H9 (cell line): ENCODE measurements at regions not wholly inside any gene's neighbourhood (a gene's known extent, or its start where the extent isn't known, plus 50 kb on each side); places are given as distances from the start of the nearest gene placed in this dataset.
A peak's percentile ranks its signal among the peaks of the same experiment; 100 is the strongest.

Experiments used
- DNase-seq: peaks from one replicate; pipeline ENCODE4 v3.0.0-alpha.2; 2017
- H2AFZ ChIP-seq: one replicate; pipeline ENCODE4 v1.6.1; 2013; ENCODE audit warnings: mild to moderate bottlenecking, low read length, control low read depth, moderate library complexity
- H2AK5ac ChIP-seq: 2 replicates; pipeline ENCODE4 v1.6.1; 2013; ENCODE audit warnings: low read length, control low read depth, mixed read lengths; ENCODE audit not compliant: insufficient read length
- H2BK120ac ChIP-seq: one replicate; pipeline ENCODE4 v1.6.1; 2013; ENCODE audit warnings: low read depth, mild to moderate bottlenecking, low read length, control low read depth, inconsistent platforms; ENCODE audit not compliant: poor library complexity, severe bottlenecking
- H2BK12ac ChIP-seq: 2 replicates; pipeline ENCODE4 v1.6.1; 2013; ENCODE audit warnings: low read length, control low read depth, mixed read lengths, low read depth; ENCODE audit not compliant: insufficient read length
- H2BK15ac ChIP-seq: 2 replicates; pipeline ENCODE4 v1.6.1; 2013; ENCODE audit warnings: low read depth, low read length, control low read depth
- H2BK20ac ChIP-seq: one replicate; pipeline ENCODE4 v1.6.1; 2013; ENCODE audit warnings: low read depth, mild to moderate bottlenecking, low read length, control low read depth, inconsistent platforms; ENCODE audit not compliant: poor library complexity, severe bottlenecking
- H2BK5ac ChIP-seq: 2 replicates; pipeline ENCODE4 v1.6.1; 2013; ENCODE audit warnings: low read length, control low read depth, mixed read lengths; ENCODE audit not compliant: insufficient read length
- H3K14ac ChIP-seq: 2 replicates; pipeline ENCODE4 v1.6.1; 2013; ENCODE audit warnings: low read length, control low read depth; ENCODE audit not compliant: insufficient read depth
- H3K18ac ChIP-seq: 2 replicates; pipeline ENCODE4 v1.6.1; 2013; ENCODE audit warnings: low read depth, mild to moderate bottlenecking, mixed read lengths, low read length, control low read depth; ENCODE audit not compliant: insufficient read length
- H3K23ac ChIP-seq: 2 replicates; pipeline ENCODE4 v1.6.1; 2013; ENCODE audit warnings: low read length, control low read depth, mixed read lengths, low read depth; ENCODE audit not compliant: insufficient read length
- H3K23me2 ChIP-seq: 2 replicates; pipeline ENCODE4 v1.6.1; 2013; ENCODE audit warnings: low read depth, mild to moderate bottlenecking, mixed read lengths, low read length, control low read depth; ENCODE audit not compliant: insufficient read length, poor library complexity, severe bottlenecking
- H3K27ac ChIP-seq: 2 replicates; pipeline ENCODE4 v1.5.1; 2013; ENCODE audit warnings: low read length, control low read depth, mixed read lengths, low read depth; ENCODE audit not compliant: insufficient read length
- H3K27me3 ChIP-seq: 2 replicates; pipeline ENCODE4 v1.6.1; 2013; ENCODE audit warnings: low read length, control low read depth, inconsistent platforms; ENCODE audit not compliant: insufficient read depth
- H3K4ac ChIP-seq: 2 replicates; pipeline ENCODE4 v1.6.1; 2013; ENCODE audit warnings: low read depth, mild to moderate bottlenecking, control low read depth, inconsistent platforms, low read length, moderate library complexity
- H3K4me1 ChIP-seq: 2 replicates; pipeline ENCODE4 v1.6.1; 2013; ENCODE audit warnings: low read length, control low read depth, inconsistent platforms; ENCODE audit not compliant: insufficient read depth
- H3K4me2 ChIP-seq: 2 replicates; pipeline ENCODE4 v1.6.1; 2013; ENCODE audit warnings: low read length, control low read depth, mixed read lengths; ENCODE audit not compliant: insufficient read length, insufficient read depth
- H3K56ac ChIP-seq: 2 replicates; pipeline ENCODE4 v1.6.1; 2013; ENCODE audit warnings: low read depth, mild to moderate bottlenecking, mixed read lengths, low read length, control low read depth; ENCODE audit not compliant: insufficient read length
- H3K79me1 ChIP-seq: 2 replicates; pipeline ENCODE4 v1.6.1; 2013; ENCODE audit warnings: low read depth, mild to moderate bottlenecking, moderate library complexity, low read length, control low read depth, inconsistent platforms; ENCODE audit not compliant: insufficient read depth, poor library complexity, severe bottlenecking
- H3K79me2 ChIP-seq: 2 replicates; pipeline ENCODE4 v1.6.1; 2013; ENCODE audit warnings: low read length, control low read depth, inconsistent platforms; ENCODE audit not compliant: insufficient read depth
- H3K9ac ChIP-seq: 2 replicates; pipeline ENCODE4 v1.6.1; 2013; ENCODE audit warnings: low read length, control low read depth, mixed read lengths; ENCODE audit not compliant: insufficient read length; ENCODE audit errors: extremely low read depth
- H3K9me3 ChIP-seq: one replicate; pipeline ENCODE4 v1.6.1; 2013; ENCODE audit warnings: low read depth, low read length, inconsistent platforms; ENCODE audit not compliant: control insufficient read depth
- H3T11ph ChIP-seq: one replicate; pipeline ENCODE4 v1.6.1; 2013; ENCODE audit warnings: mild to moderate bottlenecking, low read length, control low read depth, inconsistent platforms
- H4K20me1 ChIP-seq: one replicate; pipeline ENCODE4 v1.6.1; 2013; ENCODE audit not compliant: control insufficient read depth, insufficient read length, insufficient read depth
- H4K5ac ChIP-seq: 2 replicates; pipeline ENCODE4 v1.6.1; 2013; ENCODE audit warnings: low read depth, mild to moderate bottlenecking, mixed read lengths, low read length, control low read depth; ENCODE audit not compliant: insufficient read length
- H4K8ac ChIP-seq: replicated peaks from 2 replicates; pipeline ENCODE4 v1.6.1; 2013; ENCODE audit warnings: low read length, control low read depth, mixed read lengths, low read depth; ENCODE audit not compliant: insufficient read length
- H4K91ac ChIP-seq: 2 replicates; pipeline ENCODE4 v1.6.1; 2013; ENCODE audit warnings: low read depth, mild to moderate bottlenecking, moderate library complexity, mixed read lengths, low read length, control low read depth; ENCODE audit not compliant: insufficient read length
- H3K27ac Mint-ChIP-seq, 3 experiments: 2 replicates in 2 of 3; 3 replicates in 1 of 3; pipeline ENCODE4 v1.8.0; 2020 to 2021; ENCODE audit warnings: mixed read lengths in 3 of 3, mild to moderate bottlenecking in 1 of 3, moderate library complexity in 1 of 3
- H3K27me3 Mint-ChIP-seq: 2 replicates; pipeline ENCODE4 v1.8.0; 2021; ENCODE audit warnings: low read depth, mild to moderate bottlenecking, moderate library complexity, mixed read lengths
- H3K36me3 Mint-ChIP-seq, 3 experiments: 2 replicates in 2 of 3; 3 replicates in 1 of 3; pipeline ENCODE4 v1.8.0; 2020 to 2021; ENCODE audit warnings: low read depth in 3 of 3, mixed read lengths in 3 of 3; ENCODE audit not compliant: insufficient read depth in 1 of 3
- H3K4me1 Mint-ChIP-seq, 2 experiments: 2 replicates each; pipeline ENCODE4 v1.8.0; 2020; ENCODE audit warnings: mixed read lengths in 2 of 2
- H3K4me3 Mint-ChIP-seq, 2 experiments: 2 replicates in 1 of 2; 3 replicates in 1 of 2; pipeline ENCODE4 v1.8.0; 2020 to 2021; ENCODE audit warnings: mild to moderate bottlenecking in 2 of 2, mixed read lengths in 2 of 2, moderate library complexity in 1 of 2
- H3K9me3 Mint-ChIP-seq, 2 experiments: 2 replicates in 1 of 2; 3 replicates in 1 of 2; pipeline ENCODE4 v1.8.0; 2020; ENCODE audit warnings: mild to moderate bottlenecking in 2 of 2, mixed read lengths in 2 of 2, moderate library complexity in 1 of 2
- WGBS: extraction: QIAGEN DNeasy Blood & Tissue Kit; methylation state at CpG from one replicate; pipeline ENCODE4 v1.1.7; 2013; ENCODE audit warnings: missing lambda C conversion rate, low lambda C conversion rate, mixed read lengths; ENCODE audit not compliant: insufficient read length; ENCODE audit errors: extremely low coverage; 5-methylcytosine and 5-hydroxymethylcytosine counted together
- TF ChIP-seq, protein P1 (sequence below): fragments of 200-600 bp; sonication (generic); conservative IDR thresholded peaks from 3 replicates; pipeline ENCODE4 v1.8.0; 2021; ENCODE audit warnings: antibody characterized with exemption, mild to moderate bottlenecking

DNA sequence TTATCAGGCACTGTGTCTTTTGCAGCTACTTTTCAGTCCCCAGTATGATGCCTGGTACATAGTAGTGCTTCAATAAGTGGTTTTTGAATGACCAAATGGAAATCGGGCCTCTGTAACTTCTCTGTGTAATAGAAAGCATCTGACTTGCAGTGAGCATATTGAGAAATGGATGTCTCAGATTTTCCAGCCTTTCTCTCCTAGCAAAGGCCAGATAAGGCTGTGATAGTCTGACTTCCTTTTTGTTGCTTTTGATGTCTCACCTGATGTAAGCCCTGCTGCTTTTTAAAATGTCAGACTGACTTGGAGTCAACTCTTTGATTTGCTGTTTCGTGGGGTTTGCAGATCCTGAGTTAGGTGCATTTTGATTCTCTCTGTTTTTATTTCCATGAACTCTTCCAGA lies 590.0 kb upstream of the ZNF608 start:
- no CpG with 5 or more reads among the region's 2 CpGs for WGBS
- Histone ChIP-seq H4K20me1 (no peaks in the 10 kb centered on the region), H3K27ac (no peak overlapping the region), H3K23ac (no peak overlapping the region), H3K23me2 (no peaks in the 10 kb centered on the region), H2BK5ac (no peak overlapping the region), H3K56ac (no peak overlapping the region), H3K4me2 (no peak overlapping the region), H3K4me1 (peaks cover 7% of the 10 kb centered on the region; the same call in 1 of the 2 replicates), H2AK5ac (no peak overlapping the region), H4K91ac (no peak overlapping the region), H3K27me3 (no peaks in the 10 kb centered on the region), H3K9me3 (no peaks in the 10 kb centered on the region), H2BK20ac (no peak overlapping the region), H3K18ac (no peak overlapping the region), H3T11ph (no peak overlapping the region), H2BK15ac (no peak overlapping the region), H3K14ac (no peak overlapping the region), H2BK120ac (no peak overlapping the region), H2AFZ (no peak overlapping the region), H3K4ac (no peak overlapping the region), H2BK12ac (no peak overlapping the region), H3K79me1 (no peaks in the 10 kb centered on the region), H3K79me2 (no peaks in the 10 kb centered on the region), H4K8ac (no peak overlapping the region), H3K9ac (no peak overlapping the region), H4K5ac (no peak overlapping the region)
- H3K4me3 Mint-ChIP-seq, result no peak overlapping the region
- H3K27ac Mint-ChIP-seq, result peak overlapping the region in 1 of 3 experiments; percentile 7; a peak in 1 of 7 replicates
- no peaks in the 10 kb centered on the region for H3K9me3 Mint-ChIP-seq
- TF ChIP-seq, protein P1, sequence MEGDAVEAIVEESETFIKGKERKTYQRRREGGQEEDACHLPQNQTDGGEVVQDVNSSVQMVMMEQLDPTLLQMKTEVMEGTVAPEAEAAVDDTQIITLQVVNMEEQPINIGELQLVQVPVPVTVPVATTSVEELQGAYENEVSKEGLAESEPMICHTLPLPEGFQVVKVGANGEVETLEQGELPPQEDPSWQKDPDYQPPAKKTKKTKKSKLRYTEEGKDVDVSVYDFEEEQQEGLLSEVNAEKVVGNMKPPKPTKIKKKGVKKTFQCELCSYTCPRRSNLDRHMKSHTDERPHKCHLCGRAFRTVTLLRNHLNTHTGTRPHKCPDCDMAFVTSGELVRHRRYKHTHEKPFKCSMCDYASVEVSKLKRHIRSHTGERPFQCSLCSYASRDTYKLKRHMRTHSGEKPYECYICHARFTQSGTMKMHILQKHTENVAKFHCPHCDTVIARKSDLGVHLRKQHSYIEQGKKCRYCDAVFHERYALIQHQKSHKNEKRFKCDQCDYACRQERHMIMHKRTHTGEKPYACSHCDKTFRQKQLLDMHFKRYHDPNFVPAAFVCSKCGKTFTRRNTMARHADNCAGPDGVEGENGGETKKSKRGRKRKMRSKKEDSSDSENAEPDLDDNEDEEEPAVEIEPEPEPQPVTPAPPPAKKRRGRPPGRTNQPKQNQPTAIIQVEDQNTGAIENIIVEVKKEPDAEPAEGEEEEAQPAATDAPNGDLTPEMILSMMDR, result no peak
- H3K36me3 Mint-ChIP-seq, result no peaks in the 10 kb centered on the region
- no peaks in the 10 kb centered on the region for H3K27me3 Mint-ChIP-seq
- peaks cover 18 to 27% of the 10 kb centered on the region in 2 experiments for H3K4me1 Mint-ChIP-seq
- no peak for DNase-seq
